Astrocyte of the spinal cord (primary cell): ENCODE measurements at regions not wholly inside any gene's neighbourhood (a gene's known extent, or its start where the extent isn't known, plus 50 kb on each side); places are given as distances from the start of the nearest gene placed in this dataset.

Experiments
- DNase-seq: peaks from one replicate; pipeline ENCODE4 v3.0.0; 2011; ENCODE audit warnings: low read depth, low spot score
- H3K4me3 ChIP-seq: 2 replicates; pipeline ENCODE4 v1.5.1; 2011; ENCODE audit warnings: low read depth, mild to moderate bottlenecking, low read length, moderate library complexity
- CTCF ChIP-seq: IDR thresholded peaks from 2 replicates; pipeline ENCODE4 v1.5.1; 2012; ENCODE audit warnings: low read depth, mild to moderate bottlenecking, low read length, inconsistent platforms
- in situ Hi-C: cut with HindIII; loops from 2 replicates; pipeline ENCODE4 v1.10.0; 2017; ENCODE audit warnings: low sequenced_read_pairs

GRCh38 chr20:39253051-39253755 lies 291.1 kb downstream of the DHX35 start:
- no peak for DNase-seq
- in situ Hi-C loops: no loop called here

GRCh38 chr20:39252035-39252434 lies 289.9 kb downstream of the DHX35 start:
- H3K4me3 ChIP-seq: no peak overlapping the region
- no peak for DNase-seq
- in situ Hi-C loops: no loop called here
- no peak for TF ChIP-seq CTCF

More at GRCh38 chr20:39253051-39253755, 291.1 kb downstream of the DHX35 start:
- no peak for TF ChIP-seq CTCF
- H3K4me3 ChIP-seq: no peak overlapping the region

GRCh38 chr20:39249798-39250197 lies 287.7 kb downstream of the DHX35 start:
- DNase-seq: no peak
- TF ChIP-seq CTCF: no peak
- H3K4me3 ChIP-seq: no peak overlapping the region
- in situ Hi-C loops: no loop called here

GRCh38 chr20:39248862-39249485 lies 286.8 kb downstream of the DHX35 start:
- no peak overlapping the region for H3K4me3 ChIP-seq
- DNase-seq: no peak
- in situ Hi-C loops: no loop called here
- no peak for TF ChIP-seq CTCF

- in situ Hi-C loops: no loop called here
- TF ChIP-seq CTCF: no peak
- no peak for DNase-seq
- no peak overlapping the region for H3K4me3 ChIP-seq
Measured at GRCh38 chr20:39248171-39248861, 286.2 kb downstream of the DHX35 start.

GRCh38 chr20:39246436-39246835 lies 284.3 kb downstream of the DHX35 start:
- TF ChIP-seq CTCF: no peak
- H3K4me3 ChIP-seq: no peak overlapping the region
- in situ Hi-C loops: no loop called here
- DNase-seq: no peak
